Bronchial epithelial cell (primary cell): ENCODE measurements at regions not wholly inside any gene's neighbourhood (a gene's known extent, or its start where the extent isn't known, plus 50 kb on each side); places are given as distances from the start of the nearest gene placed in this dataset.
A peak's percentile ranks its signal among the peaks of the same experiment; 100 is the strongest.
"Not testable (repeated sequence)": the region's sequence is repeated elsewhere in the genome, so short reads cannot be mapped to it uniquely, and the experiment has no call there.

Source experiments
- DNase-seq: peaks from one replicate; pipeline ENCODE4 v3.0.0-alpha.2; 2010; ENCODE audit warnings: low read depth
- FAIRE-seq: peaks from 2 replicates; lab custom pipeline; 2011; peaks lifted over from hg19 to GRCh38; lab: Jason Lieb, UNC
- H3K27me3 ChIP-seq: 2 replicates; pipeline ENCODE4 v1.5.1; 2011; ENCODE audit warnings: low read length; ENCODE audit not compliant: control insufficient read depth, insufficient read depth
- H3K36me3 ChIP-seq: 2 replicates; pipeline ENCODE4 v1.5.1; 2011; ENCODE audit warnings: low read length; ENCODE audit not compliant: control insufficient read depth, insufficient read depth
- H3K4me3 ChIP-seq: 2 replicates; pipeline ENCODE4 v1.5.1; 2011; ENCODE audit warnings: mild to moderate bottlenecking, low read depth, low read length, control low read depth
- CTCF ChIP-seq: IDR thresholded peaks from 2 replicates; pipeline ENCODE4 v1.5.1; 2011; ENCODE audit warnings: mild to moderate bottlenecking, moderate library complexity, low read length, control low read depth, inconsistent platforms; ENCODE audit not compliant: insufficient read depth, severe bottlenecking

DNA sequence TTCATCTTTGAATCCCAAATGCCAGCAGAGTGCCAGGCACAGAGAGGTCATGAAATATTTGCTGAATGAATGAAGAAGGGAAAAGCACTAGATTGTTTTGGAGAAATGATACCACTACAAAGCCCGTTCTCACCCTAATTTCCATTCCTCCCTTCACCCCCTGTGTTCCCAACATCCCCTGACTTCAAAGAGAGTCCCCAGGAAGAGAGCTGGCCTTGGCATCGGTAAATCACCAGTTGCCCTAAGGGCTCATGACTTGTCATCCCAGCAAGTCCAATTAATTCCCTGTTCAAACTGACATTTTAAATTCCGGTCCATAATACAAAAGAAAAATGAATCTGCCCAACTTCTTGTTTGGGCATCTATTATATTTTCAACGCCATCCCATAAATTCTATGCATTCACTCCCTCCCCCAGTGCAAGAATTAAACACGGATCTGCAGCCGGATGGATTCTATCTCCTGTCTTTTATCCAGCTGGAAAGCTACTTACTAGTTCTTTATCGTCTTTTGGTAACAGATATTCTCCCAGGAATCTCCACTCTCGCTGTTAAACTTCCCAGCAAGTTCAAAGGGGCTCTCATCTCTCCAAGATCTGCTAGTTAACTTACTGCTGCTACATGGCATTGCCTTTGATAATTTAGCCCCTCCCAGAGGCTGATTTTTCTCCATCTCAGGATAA is 63.9 kb upstream of the TSC22D2 start:
- no peaks in the 10 kb centered on the region for H3K27me3 ChIP-seq
- H3K36me3 ChIP-seq: no peaks in the 10 kb centered on the region
- FAIRE-seq (no peak), DNase-seq (no peak)
- H3K4me3 ChIP-seq: no peak overlapping the region
- TF ChIP-seq CTCF: no peak

DNA sequence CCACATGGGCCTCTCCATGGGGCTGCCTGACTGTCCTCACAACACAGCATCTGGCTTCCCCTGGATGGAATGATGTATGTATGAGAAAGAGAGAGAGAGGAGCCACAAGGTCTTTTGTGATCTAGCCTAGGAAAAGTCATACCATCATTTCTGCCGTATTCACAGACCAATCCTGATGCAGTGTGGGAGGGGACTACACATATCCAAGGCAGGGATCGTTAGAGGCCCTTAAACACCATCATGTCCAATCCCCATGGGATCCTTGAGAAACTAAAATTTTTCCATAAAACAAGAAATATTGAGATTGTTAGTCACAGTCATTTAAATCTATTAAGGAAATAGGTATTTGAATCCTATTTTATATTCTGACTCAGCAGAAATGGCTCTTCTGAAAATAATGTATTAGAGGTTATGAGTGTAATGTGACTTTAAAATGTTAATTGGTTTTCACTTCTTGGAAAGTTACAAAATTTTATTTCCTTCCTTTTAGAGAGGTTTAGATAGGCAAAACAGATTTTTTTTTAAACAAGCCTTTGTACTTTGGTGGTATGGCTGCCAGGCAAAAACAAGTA is 65.1 kb upstream of the TSC22D2 start:
- H3K4me3 ChIP-seq: no peak overlapping the region
- no peak for TF ChIP-seq CTCF
- no peaks in the 10 kb centered on the region for H3K27me3 ChIP-seq
- FAIRE-seq (no peak), DNase-seq (no peak)
- H3K36me3 ChIP-seq: no peaks in the 10 kb centered on the region

GRCh38 chr3:150341891-150342290 is 66.2 kb upstream of the TSC22D2 start:
- no peak overlapping the region for H3K4me3 ChIP-seq
- no peak for TF ChIP-seq CTCF
- H3K36me3 ChIP-seq: no peaks in the 10 kb centered on the region
- no peak for FAIRE-seq
- H3K27me3 ChIP-seq: no peaks in the 10 kb centered on the region
- no peak for DNase-seq

DNA sequence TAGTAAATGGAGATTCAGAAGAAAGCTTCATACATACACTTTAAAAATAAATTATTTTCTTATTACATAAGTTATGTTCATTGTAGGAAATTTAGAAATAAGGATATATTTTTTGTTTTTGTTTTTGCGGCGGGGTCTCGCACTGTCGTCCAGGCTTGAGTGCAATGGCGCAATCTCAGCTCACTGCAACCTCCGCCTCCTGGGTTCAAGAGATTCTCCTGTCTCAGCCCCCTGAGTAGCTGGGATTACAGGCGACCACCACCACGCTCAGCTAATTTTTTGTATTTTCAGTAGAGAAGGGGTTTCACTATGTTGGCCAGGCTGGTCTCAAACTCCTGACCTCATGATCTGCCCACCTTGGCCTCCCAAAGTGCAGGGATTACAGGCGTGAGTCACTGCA is 71.7 kb upstream of the TSC22D2 start:
- not testable (repeated sequence) for FAIRE-seq, H3K36me3 ChIP-seq, H3K27me3 ChIP-seq, DNase-seq, H3K4me3 ChIP-seq

DNA sequence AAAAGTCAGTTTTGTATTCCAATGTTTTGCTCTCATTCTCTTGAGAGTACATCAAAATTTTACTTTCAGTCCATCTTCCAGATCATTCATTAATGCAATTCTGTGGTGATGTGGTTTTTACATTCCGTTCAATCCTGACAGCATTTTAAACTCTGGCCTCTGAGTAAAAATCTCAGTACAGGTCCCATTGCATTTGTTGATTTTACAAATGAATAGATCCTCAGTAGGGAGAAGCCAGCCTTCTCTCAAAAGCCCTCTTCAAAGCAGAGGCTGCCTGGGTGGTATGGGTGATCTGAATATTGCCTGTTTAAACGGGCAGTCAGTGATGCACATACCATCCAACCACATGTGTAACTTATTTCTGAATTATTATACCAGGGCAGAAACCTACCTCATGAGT is 72.5 kb upstream of the TSC22D2 start:
- H3K36me3 ChIP-seq: no peaks in the 10 kb centered on the region
- DNase-seq (no peak), FAIRE-seq (no peak)
- no peak overlapping the region for H3K4me3 ChIP-seq
- no peak for TF ChIP-seq CTCF
- no peaks in the 10 kb centered on the region for H3K27me3 ChIP-seq

- no peak for TF ChIP-seq CTCF
- DNase-seq (peak; percentile 51), FAIRE-seq (no peak)
- H3K27me3 ChIP-seq: no peaks in the 10 kb centered on the region
- H3K4me3 ChIP-seq: no peak overlapping the region
- no peaks in the 10 kb centered on the region for H3K36me3 ChIP-seq
Measured at GRCh38 chr3:150334974-150335373, 73.1 kb upstream of the TSC22D2 start.
